ENCODE measurements at regions not wholly inside any gene's neighbourhood (a gene's known extent, or its start where the extent isn't known, plus 50 kb on each side); places are given as distances from the start of the nearest gene placed in this dataset.

DNA sequence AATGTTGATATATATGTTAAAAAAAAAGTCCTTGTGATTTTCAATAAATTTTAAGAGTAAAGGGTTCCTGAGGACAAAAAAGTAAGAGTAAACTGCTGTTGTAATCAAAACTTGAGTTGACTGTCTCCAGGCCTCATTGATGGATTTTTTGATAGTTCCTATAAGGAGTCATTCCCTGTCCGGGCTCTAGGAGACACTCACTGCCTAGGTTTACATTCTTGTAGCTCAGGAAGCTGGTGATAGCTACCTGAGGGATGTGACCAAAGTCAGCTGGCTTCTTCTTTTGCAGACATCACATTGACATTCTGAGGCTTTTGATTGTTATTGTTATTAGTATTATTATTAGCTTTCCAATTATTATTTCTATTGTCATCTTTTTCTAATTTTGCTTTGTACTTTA lies 116.5 kb upstream of the FBXL7 start:
- Histone ChIP-seq H3K4me1 (ENCODE audit: control insufficient read depth, insufficient read depth, low read length) (no peaks in the 10 kb centered on the region), H3K9ac (ENCODE audit: low read depth, low read length) (no peak overlapping the region), H3K27me3 (ENCODE audit: control insufficient read depth, insufficient read depth, low read length) (peaks cover 5% of the 10 kb centered on the region), H3K4me2 (ENCODE audit: low read length) (no peak overlapping the region), H3K4me3 (ENCODE audit: low read length) (no peak overlapping the region), H3K9me3 (replicated peaks; ENCODE audit: low read length) (no peaks in the 10 kb centered on the region), H3K36me3 (ENCODE audit: insufficient read depth, low read length) (no peaks in the 10 kb centered on the region)

DNA sequence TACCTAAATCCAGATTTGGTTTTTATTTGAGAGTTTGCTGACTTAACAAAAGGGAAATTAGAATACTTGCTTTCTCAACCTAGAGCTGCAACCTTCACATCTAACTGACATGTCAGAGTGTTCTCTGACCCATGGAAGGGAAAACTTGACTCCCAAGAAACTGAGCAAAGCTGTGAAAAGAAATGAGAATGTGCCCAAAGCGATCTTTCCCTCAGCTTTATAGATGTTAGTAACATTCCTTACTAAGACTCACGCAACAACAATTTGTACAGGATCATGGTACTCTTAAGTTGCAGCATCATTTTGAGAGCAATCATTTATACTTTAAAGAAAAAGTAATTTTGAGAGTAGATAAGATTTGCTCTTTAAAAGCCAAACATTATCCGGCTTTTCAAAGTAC lies 117.0 kb upstream of the FBXL7 start:
- Histone ChIP-seq H3K9ac (ENCODE audit: low read depth, low read length) (no peak overlapping the region), H3K4me2 (ENCODE audit: low read length) (no peak overlapping the region), H3K4me3 (ENCODE audit: low read length) (no peak overlapping the region), H3K4me1 (ENCODE audit: control insufficient read depth, insufficient read depth, low read length) (no peaks in the 10 kb centered on the region), H3K9me3 (replicated peaks; ENCODE audit: low read length) (no peaks in the 10 kb centered on the region), H3K36me3 (ENCODE audit: insufficient read depth, low read length) (no peaks in the 10 kb centered on the region), H3K27me3 (ENCODE audit: control insufficient read depth, insufficient read depth, low read length) (peaks cover 3% of the 10 kb centered on the region)

DNA sequence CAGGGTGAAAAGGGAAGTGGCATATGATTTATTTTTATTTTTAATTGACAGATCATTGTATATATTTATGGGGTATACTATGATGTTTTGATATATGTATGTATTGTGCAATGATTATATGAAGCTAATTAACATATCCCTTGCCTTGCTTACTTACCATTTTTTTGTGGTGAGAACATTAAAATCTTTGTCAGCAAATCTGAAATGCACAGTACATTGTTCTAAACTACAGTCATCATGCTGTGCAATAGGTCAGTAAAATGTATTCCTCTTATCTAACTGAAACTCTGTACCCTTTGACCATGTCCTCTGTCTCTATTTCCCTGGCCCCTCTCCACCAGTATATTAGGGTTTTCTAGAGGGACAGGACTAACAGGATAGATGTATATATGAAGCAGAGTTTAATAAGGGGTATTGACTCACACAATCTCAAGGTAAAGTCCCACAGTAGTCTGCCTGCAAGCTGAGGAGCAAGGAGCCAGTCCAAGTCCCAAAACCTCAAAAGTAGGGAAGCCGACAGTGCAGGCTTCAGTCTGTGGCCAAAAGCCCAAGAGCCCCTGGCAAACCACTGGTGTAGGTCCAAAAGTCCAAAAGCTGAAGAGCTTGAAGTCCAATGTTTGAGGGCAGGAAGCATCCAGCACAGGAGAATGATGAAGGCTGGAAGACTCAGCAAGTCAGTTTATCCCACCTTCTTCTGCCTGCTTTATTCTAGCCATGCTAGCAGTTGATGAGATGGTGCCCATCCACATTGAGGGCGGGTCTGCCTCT lies 122.2 kb upstream of the FBXL7 start:
- Histone ChIP-seq H3K9ac (ENCODE audit: low read depth, low read length) (no peak overlapping the region), H3K27me3 (ENCODE audit: control insufficient read depth, insufficient read depth, low read length) (no peaks in the 10 kb centered on the region), H3K4me2 (ENCODE audit: low read length) (no peak overlapping the region), H3K4me1 (ENCODE audit: control insufficient read depth, insufficient read depth, low read length) (no peaks in the 10 kb centered on the region), H3K4me3 (ENCODE audit: low read length) (no peak overlapping the region), H3K36me3 (ENCODE audit: insufficient read depth, low read length) (no peaks in the 10 kb centered on the region), H3K9me3 (replicated peaks; ENCODE audit: low read length) (no peaks in the 10 kb centered on the region)

DNA sequence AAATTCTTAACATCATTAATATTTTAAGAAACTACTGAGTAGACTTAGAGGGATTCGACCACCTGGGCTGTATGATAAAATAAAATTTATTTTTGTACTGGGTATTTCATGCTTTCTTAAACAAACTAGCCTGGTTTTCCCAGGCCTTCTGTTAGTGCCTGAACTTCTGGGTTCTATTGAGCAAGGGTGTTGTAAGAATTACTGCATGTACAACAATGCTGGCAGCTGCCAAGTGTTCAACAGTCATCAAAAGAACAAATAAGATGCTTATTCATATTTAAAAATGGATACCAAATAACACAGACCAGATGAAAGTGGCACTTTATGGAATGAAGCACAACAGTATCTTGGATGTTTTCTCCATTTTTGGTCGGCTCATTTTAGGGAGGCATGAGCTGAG lies 123.2 kb upstream of the FBXL7 start:
- Histone ChIP-seq H3K9ac (ENCODE audit: low read depth, low read length) (no peak overlapping the region), H3K4me3 (ENCODE audit: low read length) (no peak overlapping the region), H3K4me1 (ENCODE audit: control insufficient read depth, insufficient read depth, low read length) (no peaks in the 10 kb centered on the region), H3K36me3 (ENCODE audit: insufficient read depth, low read length) (no peaks in the 10 kb centered on the region), H3K4me2 (ENCODE audit: low read length) (no peak overlapping the region), H3K27me3 (ENCODE audit: control insufficient read depth, insufficient read depth, low read length) (no peaks in the 10 kb centered on the region), H3K9me3 (replicated peaks; ENCODE audit: low read length) (no peaks in the 10 kb centered on the region)

DNA sequence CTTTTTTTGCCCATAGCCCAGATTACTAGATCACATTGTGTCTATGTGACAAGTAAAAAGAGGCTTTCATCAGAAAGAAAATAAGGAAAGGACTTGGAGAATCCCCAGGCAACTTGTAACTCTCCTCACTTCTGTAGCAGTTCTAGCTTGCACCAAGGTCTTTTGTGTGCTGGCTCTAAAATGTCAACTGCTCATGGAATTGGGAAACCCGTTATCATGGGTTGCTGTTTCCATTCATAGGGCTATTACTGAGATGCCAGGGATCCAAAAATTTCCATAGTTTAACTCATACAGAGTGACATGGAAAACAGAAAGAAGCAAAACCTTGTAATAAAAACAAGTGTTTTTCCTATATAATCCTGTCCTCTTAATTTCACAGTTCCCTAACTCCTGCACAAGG lies 123.9 kb upstream of the FBXL7 start:
- no peaks in the 10 kb centered on the region for H3K27me3 ChIP-seq (ENCODE audit: control insufficient read depth, insufficient read depth, low read length)
- H3K4me3 ChIP-seq (ENCODE audit: low read length): no peak overlapping the region
- no peaks in the 10 kb centered on the region for H3K36me3 ChIP-seq (ENCODE audit: insufficient read depth, low read length)
- H3K9ac ChIP-seq (ENCODE audit: low read depth, low read length): no peak overlapping the region
- no peak overlapping the region for H3K4me2 ChIP-seq (ENCODE audit: low read length)
- no peaks in the 10 kb centered on the region for H3K4me1 ChIP-seq (ENCODE audit: control insufficient read depth, insufficient read depth, low read length)
- H3K9me3 ChIP-seq (replicated peaks; ENCODE audit: low read length): no peaks in the 10 kb centered on the region

DNA sequence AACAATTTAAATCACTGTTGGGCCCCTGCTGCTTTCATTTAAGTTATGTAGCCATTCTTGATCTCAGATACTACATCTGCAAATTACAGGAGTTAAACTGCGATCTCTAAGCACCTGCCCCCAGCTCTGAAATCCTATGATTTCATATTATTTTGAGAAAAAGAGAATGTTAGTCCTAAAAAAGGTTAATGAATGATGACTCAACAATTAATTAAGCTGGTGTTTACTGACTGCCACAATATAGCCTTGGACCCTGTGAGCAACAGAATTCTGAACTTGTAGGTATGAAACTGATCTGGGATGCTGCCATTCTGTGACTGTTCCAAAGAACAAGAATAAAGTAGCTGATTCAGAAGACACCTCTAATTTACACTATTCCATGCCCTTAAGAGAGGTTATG lies 124.4 kb upstream of the FBXL7 start:
- no peaks in the 10 kb centered on the region for H3K27me3 ChIP-seq (ENCODE audit: control insufficient read depth, insufficient read depth, low read length)
- H3K36me3 ChIP-seq (ENCODE audit: insufficient read depth, low read length): no peaks in the 10 kb centered on the region
- H3K9ac ChIP-seq (ENCODE audit: low read depth, low read length): no peak overlapping the region
- no peaks in the 10 kb centered on the region for H3K9me3 ChIP-seq (replicated peaks; ENCODE audit: low read length)
- H3K4me1 ChIP-seq (ENCODE audit: control insufficient read depth, insufficient read depth, low read length): no peaks in the 10 kb centered on the region
- H3K4me3 ChIP-seq (ENCODE audit: low read length): no peak overlapping the region
- no peak overlapping the region for H3K4me2 ChIP-seq (ENCODE audit: low read length)

DNA sequence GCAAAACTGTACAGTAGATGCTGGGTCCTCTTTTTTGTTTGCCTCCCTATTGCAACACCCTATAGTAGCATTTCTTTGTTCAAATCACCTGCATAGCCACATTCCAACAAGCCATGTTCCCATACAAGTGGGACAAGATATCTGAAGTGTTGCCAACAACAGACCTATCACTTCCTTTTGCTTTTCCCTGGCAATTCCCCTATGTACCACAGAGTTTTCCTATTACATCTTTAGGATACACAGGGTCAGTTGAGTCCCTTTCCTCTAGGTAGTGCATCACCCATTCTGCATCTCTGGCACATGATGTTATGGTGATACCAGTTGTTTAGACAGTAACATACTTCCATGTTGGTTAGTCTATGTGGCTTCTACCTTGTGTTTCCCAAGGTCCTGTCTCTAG lies 125.1 kb upstream of the FBXL7 start:
- Histone ChIP-seq H3K36me3 (ENCODE audit: insufficient read depth, low read length) (no peaks in the 10 kb centered on the region), H3K9me3 (replicated peaks; ENCODE audit: low read length) (no peaks in the 10 kb centered on the region), H3K4me1 (ENCODE audit: control insufficient read depth, insufficient read depth, low read length) (no peaks in the 10 kb centered on the region), H3K27me3 (ENCODE audit: control insufficient read depth, insufficient read depth, low read length) (no peaks in the 10 kb centered on the region), H3K4me2 (ENCODE audit: low read length) (no peak overlapping the region), H3K4me3 (ENCODE audit: low read length) (no peak overlapping the region), H3K9ac (ENCODE audit: low read depth, low read length) (no peak overlapping the region)

DNA sequence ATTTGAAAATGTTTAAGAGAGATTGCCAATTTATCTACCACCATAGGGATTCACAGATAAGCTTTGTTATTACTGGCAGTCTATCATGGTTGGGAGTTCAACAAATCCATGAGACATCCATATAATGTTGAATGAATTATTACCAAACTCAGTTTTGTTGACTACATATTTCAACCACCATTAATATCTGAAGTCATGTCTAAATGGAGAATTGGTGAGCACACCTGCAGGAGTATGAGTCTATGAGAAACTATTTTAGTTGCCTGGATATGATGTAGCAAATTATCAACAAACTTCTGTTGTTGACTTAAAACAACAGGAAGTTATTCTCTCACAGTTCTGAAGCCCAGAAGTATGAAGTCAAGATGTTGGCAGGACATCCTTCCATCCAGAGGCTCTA lies 126.8 kb upstream of the FBXL7 start:
- Histone ChIP-seq H3K4me2 (ENCODE audit: low read length) (no peak overlapping the region), H3K4me1 (ENCODE audit: control insufficient read depth, insufficient read depth, low read length) (no peaks in the 10 kb centered on the region), H3K9ac (ENCODE audit: low read depth, low read length) (no peak overlapping the region), H3K9me3 (replicated peaks; ENCODE audit: low read length) (no peaks in the 10 kb centered on the region), H3K27me3 (ENCODE audit: control insufficient read depth, insufficient read depth, low read length) (no peaks in the 10 kb centered on the region), H3K36me3 (ENCODE audit: insufficient read depth, low read length) (no peaks in the 10 kb centered on the region), H3K4me3 (ENCODE audit: low read length) (no peak overlapping the region)

DNA sequence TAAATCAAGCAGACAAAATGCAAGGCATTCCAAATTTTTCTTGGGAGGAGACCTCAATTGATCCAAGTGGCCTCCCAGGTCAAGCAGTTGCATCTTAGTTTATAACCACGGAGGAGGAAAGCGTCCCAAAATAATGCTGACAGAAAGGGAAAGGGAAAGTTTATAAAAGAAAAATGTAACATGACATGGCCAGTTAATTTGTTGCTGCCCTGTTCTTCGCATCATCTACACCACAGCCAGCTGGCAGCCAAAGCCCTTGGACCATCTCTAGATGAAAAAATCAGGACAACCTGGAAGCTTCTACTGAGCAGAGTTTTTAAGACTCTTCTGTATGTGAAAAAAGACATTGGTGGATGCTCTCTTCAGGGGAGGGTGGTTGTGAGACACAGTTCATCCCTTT lies 128.8 kb upstream of the FBXL7 start:
- no peak overlapping the region for H3K4me2 ChIP-seq (ENCODE audit: low read length)
- H3K9ac ChIP-seq (ENCODE audit: low read depth, low read length): no peak overlapping the region
- H3K9me3 ChIP-seq (replicated peaks; ENCODE audit: low read length): no peaks in the 10 kb centered on the region
- no peaks in the 10 kb centered on the region for H3K36me3 ChIP-seq (ENCODE audit: insufficient read depth, low read length)
- H3K4me1 ChIP-seq (ENCODE audit: control insufficient read depth, insufficient read depth, low read length): no peaks in the 10 kb centered on the region
- H3K4me3 ChIP-seq (ENCODE audit: low read length): no peak overlapping the region
- H3K27me3 ChIP-seq (ENCODE audit: control insufficient read depth, insufficient read depth, low read length): peaks cover 4% of the 10 kb centered on the region

DNA sequence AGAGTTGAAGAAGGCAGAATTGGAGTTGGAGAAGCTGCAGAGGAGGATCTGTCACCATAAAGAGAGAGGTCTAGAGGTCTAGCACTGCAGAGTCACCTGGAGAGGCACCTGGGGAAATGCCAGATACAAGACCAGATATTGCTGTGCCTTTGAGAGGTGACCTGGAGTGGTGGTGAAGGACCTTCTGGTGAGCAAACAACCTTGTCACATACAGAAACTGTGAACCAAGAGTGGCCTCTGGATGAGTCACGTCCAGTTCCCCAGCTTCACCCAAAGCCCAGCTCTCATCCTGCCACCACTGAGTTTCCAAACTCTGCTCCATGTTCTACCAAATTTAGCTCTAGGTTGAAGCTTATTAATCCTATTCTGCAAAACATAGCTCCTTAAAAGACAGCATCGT lies 131.1 kb upstream of the FBXL7 start:
- no peak overlapping the region for H3K4me2 ChIP-seq (ENCODE audit: low read length)
- H3K4me3 ChIP-seq (ENCODE audit: low read length): no peak overlapping the region
- no peaks in the 10 kb centered on the region for H3K4me1 ChIP-seq (ENCODE audit: control insufficient read depth, insufficient read depth, low read length)
- H3K9me3 ChIP-seq (replicated peaks; ENCODE audit: low read length): no peaks in the 10 kb centered on the region
- H3K36me3 ChIP-seq (ENCODE audit: insufficient read depth, low read length): no peaks in the 10 kb centered on the region
- H3K9ac ChIP-seq (ENCODE audit: low read depth, low read length): no peak overlapping the region
- peaks cover 4% of the 10 kb centered on the region for H3K27me3 ChIP-seq (ENCODE audit: control insufficient read depth, insufficient read depth, low read length)

DNA sequence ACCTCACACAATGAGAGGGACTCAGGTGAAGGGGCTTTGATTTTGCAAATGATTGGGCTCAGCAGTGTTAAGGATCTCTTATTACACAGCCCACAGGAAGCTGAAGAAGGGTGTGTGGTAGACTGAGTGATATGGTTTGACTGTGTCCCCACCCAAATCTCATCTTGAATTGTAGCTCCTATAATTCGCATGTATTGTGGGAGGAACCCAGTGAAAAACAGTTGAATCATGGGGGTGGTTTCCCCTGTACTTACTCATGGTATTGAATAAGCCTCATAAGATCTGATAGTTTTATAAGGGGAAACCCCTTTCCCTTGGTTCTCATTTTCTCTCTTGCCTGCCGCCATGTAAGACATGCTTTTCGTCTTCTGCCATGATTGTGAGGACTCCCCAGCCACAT lies 132.5 kb upstream of the FBXL7 start:
- Histone ChIP-seq H3K36me3 (ENCODE audit: insufficient read depth, low read length) (no peaks in the 10 kb centered on the region), H3K4me1 (ENCODE audit: control insufficient read depth, insufficient read depth, low read length) (no peaks in the 10 kb centered on the region), H3K4me2 (ENCODE audit: low read length) (no peak overlapping the region), H3K9ac (ENCODE audit: low read depth, low read length) (no peak overlapping the region), H3K9me3 (replicated peaks; ENCODE audit: low read length) (no peaks in the 10 kb centered on the region), H3K27me3 (ENCODE audit: control insufficient read depth, insufficient read depth, low read length) (peaks cover 4% of the 10 kb centered on the region), H3K4me3 (ENCODE audit: low read length) (no peak overlapping the region)

DNA sequence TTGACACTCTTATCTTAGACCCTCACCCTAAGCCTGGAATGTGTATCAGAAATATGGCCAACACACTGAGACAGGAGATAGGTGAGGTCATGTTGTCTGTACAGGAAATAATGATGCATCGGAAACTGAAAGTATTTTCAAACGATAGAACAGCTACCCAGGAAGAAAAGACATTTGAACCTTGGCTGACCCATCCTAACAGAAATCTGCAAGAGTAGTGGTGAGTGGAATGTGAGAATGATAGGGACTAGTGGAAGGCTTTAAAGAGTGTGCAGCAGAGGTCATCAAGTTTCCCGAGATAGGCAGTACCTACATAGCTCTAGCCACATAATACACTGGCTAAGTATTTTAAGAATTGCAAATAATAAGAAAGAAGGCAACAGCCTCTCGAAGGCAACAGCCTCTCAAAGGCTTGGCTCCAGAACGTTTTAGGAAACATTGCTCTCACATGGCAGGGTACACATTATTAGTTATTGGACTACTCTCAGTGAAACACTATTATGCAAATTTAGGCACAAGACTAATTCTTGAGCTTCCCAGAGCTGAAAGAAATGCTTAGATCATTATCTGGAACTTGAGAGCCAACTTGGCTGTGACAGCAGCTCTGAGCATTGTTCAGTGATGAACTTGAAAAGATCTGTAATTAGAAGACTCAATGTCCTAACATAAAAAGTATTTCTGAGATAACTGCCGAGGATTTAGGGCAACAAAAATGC lies 133.1 kb upstream of the FBXL7 start:
- no peaks in the 10 kb centered on the region for H3K4me1 ChIP-seq (ENCODE audit: control insufficient read depth, insufficient read depth, low read length)
- H3K36me3 ChIP-seq (ENCODE audit: insufficient read depth, low read length): no peaks in the 10 kb centered on the region
- no peaks in the 10 kb centered on the region for H3K9me3 ChIP-seq (replicated peaks; ENCODE audit: low read length)
- H3K4me2 ChIP-seq (ENCODE audit: low read length): no peak overlapping the region
- H3K9ac ChIP-seq (ENCODE audit: low read depth, low read length): no peak overlapping the region
- no peak overlapping the region for H3K4me3 ChIP-seq (ENCODE audit: low read length)
- peaks cover 4% of the 10 kb centered on the region for H3K27me3 ChIP-seq (ENCODE audit: control insufficient read depth, insufficient read depth, low read length)

Data from skeletal muscle satellite cell (primary cell).